HepG2 (cell line): ENCODE measurements at regions not wholly inside any gene's neighbourhood (a gene's known extent, or its start where the extent isn't known, plus 50 kb on each side); places are given as distances from the start of the nearest gene placed in this dataset.

Experiments used
- ATF6 ChIP-seq: sonication (generic); formaldehyde crosslinking; conservative IDR thresholded peaks from 2 replicates; pipeline ENCODE4 v1.4.0; 2020; ENCODE audit warnings: missing genetic modification reagents
- RFX5 ChIP-seq: IDR thresholded peaks from 2 replicates; pipeline ENCODE4 v1.6.1; 2011; ENCODE audit warnings: low read depth, low read length, improper control_type of control experiment
- ZNF747 ChIP-seq: sonication (generic); formaldehyde crosslinking; IDR thresholded peaks from 2 replicates; pipeline ENCODE4 v1.8.1; 2023; ENCODE audit warnings: missing genetic modification reagents, mild to moderate bottlenecking, borderline replicate concordance

- TF ChIP-seq RFX5 (no peak), ZNF747 (CRISPR knock-in tag) (no peak), ATF6 (CRISPR knock-in tag) (no peak)
Measured at GRCh38 chr1:94765958-94766357, 54.2 kb upstream of the SLC44A3 start.
